ENCODE measurements at regions not wholly inside any gene's neighbourhood (a gene's known extent, or its start where the extent isn't known, plus 50 kb on each side); places are given as distances from the start of the nearest gene placed in this dataset.

- TF ChIP-seq CTCF (IDR thresholded peaks at IDR 0.05; ENCODE audit: low read depth, low read length, missing control alignments) = peak; percentile 84
- in situ Hi-C loops (cut with HindIII; ENCODE audit: low sequenced_read_pairs) = no loop called here
- H3K4me3 ChIP-seq (ENCODE audit: low read depth, low read length) = no peak overlapping the region
- DNase-seq (ENCODE audit: low read depth) = peak; percentile 74
Observed at GRCh38 chr18:68623342-68623741, 91.6 kb downstream of the TMX3 start.

GRCh38 chr18:68611311-68611710 is 103.6 kb downstream of the TMX3 start:
- DNase-seq (ENCODE audit: low read depth) = no peak
- TF ChIP-seq CTCF (IDR thresholded peaks at IDR 0.05; ENCODE audit: low read depth, low read length, missing control alignments) = no peak
- in situ Hi-C loops (cut with HindIII; ENCODE audit: low sequenced_read_pairs) = no loop called here
- H3K4me3 ChIP-seq (ENCODE audit: low read depth, low read length) = no peak overlapping the region

GRCh38 chr18:68608851-68609490 is 105.9 kb downstream of the TMX3 start:
- no peak overlapping the region for H3K4me3 ChIP-seq (ENCODE audit: low read depth, low read length)
- in situ Hi-C loops (cut with HindIII; ENCODE audit: low sequenced_read_pairs) = no loop called here
- no peak for DNase-seq (ENCODE audit: low read depth)
- no peak for TF ChIP-seq CTCF (IDR thresholded peaks at IDR 0.05; ENCODE audit: low read depth, low read length, missing control alignments)

GRCh38 chr18:68607852-68608251 is 107.1 kb downstream of the TMX3 start:
- in situ Hi-C loops (cut with HindIII; ENCODE audit: low sequenced_read_pairs) = no loop called here
- H3K4me3 ChIP-seq (ENCODE audit: low read depth, low read length) = no peak overlapping the region
- no peak for TF ChIP-seq CTCF (IDR thresholded peaks at IDR 0.05; ENCODE audit: low read depth, low read length, missing control alignments)
- no peak for DNase-seq (ENCODE audit: low read depth)

- no peak overlapping the region for H3K4me3 ChIP-seq (ENCODE audit: low read depth, low read length)
- TF ChIP-seq CTCF (IDR thresholded peaks at IDR 0.05; ENCODE audit: low read depth, low read length, missing control alignments) = no peak
- no peak for DNase-seq (ENCODE audit: low read depth)
- in situ Hi-C loops (cut with HindIII; ENCODE audit: low sequenced_read_pairs) = no loop called here
Observed at GRCh38 chr18:68604256-68604655, 110.7 kb downstream of the TMX3 start.

GRCh38 chr18:68596016-68596415 is 118.9 kb downstream of the TMX3 start:
- H3K4me3 ChIP-seq (ENCODE audit: low read depth, low read length) = no peak overlapping the region
- no peak for DNase-seq (ENCODE audit: low read depth)
- TF ChIP-seq CTCF (IDR thresholded peaks at IDR 0.05; ENCODE audit: low read depth, low read length, missing control alignments) = no peak
- in situ Hi-C loops (cut with HindIII; ENCODE audit: low sequenced_read_pairs) = no loop called here

Measured in astrocyte of the cerebellum (primary cell).